Endothelial cell of umbilical vein (primary cell): ENCODE measurements at regions not wholly inside any gene's neighbourhood (a gene's known extent, or its start where the extent isn't known, plus 50 kb on each side); places are given as distances from the start of the nearest gene placed in this dataset.

Experiments used
- CTCF ChIP-seq, 2 donors: IDR thresholded peaks; 1 replicate in 1 of 2; 2 replicates in 1 of 2; pipeline ENCODE4 v1.5.1; 2011; ENCODE audit warnings: low read length in 2 of 2, mild to moderate bottlenecking in 2 of 2, moderate library complexity in 2 of 2, control low read depth in 1 of 2, inconsistent platforms in 1 of 2, low read depth in 1 of 2; ENCODE audit not compliant: insufficient read depth in 1 of 2; ENCODE audit errors: extremely low read depth in 1 of 2
- EZH2 ChIP-seq: IDR thresholded peaks from 2 replicates; pipeline ENCODE4 v1.6.1; 2012; ENCODE audit warnings: borderline replicate concordance, low read depth, mild to moderate bottlenecking, moderate library complexity, low read length, inconsistent platforms; ENCODE audit not compliant: severe bottlenecking
- JUN ChIP-seq: IDR thresholded peaks from 2 replicates; pipeline ENCODE4 v1.6.1; 2011; ENCODE audit warnings: borderline replicate concordance, low read depth; ENCODE audit not compliant: insufficient read length, insufficient read depth
- MAX ChIP-seq: IDR thresholded peaks from 2 replicates; pipeline ENCODE4 v1.6.1; 2011; ENCODE audit not compliant: insufficient read depth, insufficient read length
- POLR2A ChIP-seq: IDR thresholded peaks from 2 replicates; pipeline ENCODE4 v1.6.1; 2012; ENCODE audit warnings: low read depth, mild to moderate bottlenecking, control low read depth, low read length
- POLR2AphosphoS5 ChIP-seq: IDR thresholded peaks from 2 replicates; pipeline ENCODE4 v1.6.1; 2012; ENCODE audit warnings: low read depth, mild to moderate bottlenecking, control low read depth, low read length, moderate library complexity; ENCODE audit not compliant: insufficient read depth

DNA sequence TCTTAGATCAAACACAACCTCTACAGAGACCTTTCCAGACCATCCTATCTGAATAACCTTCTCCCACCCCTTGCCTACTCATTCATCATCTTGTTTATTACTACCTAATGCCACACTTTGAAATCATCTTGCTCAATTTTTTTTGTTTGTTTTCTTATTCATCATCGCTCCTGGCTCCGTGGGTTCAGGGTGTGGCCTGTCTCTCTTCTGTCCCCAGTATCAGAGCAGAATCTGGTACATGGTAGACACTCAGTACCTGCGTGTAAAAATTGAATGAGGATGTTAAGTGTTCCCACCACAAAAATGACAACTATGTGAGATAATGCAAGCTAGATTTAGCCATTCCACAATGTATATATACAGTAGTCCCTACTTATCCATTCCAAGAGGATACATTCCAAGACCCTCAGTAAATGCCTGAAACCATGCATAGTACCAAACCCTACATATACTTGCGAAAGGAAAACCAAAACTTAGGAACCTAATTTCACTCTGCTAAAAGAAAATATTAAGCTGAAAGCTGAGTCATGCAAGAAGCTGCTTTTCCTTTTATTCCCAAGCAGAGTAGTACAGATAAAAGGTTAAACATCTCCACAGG, 72.1 kb upstream of the SEC61G start:
- TF ChIP-seq POLR2A: no peak
- TF ChIP-seq CTCF (IDR thresholded peaks at IDR 0.05; ENCODE audit: extremely low read depth in 1 of 2, insufficient read depth in 1 of 2, low read depth in 1 of 2, low read length in 2 of 2): no peak
- TF ChIP-seq MAX: no peak
- no peak for TF ChIP-seq EZH2
- TF ChIP-seq POLR2AphosphoS5: no peak
- no peak for TF ChIP-seq JUN
